Peyer's patch (tissue), 4 donors: ENCODE measurements at regions not wholly inside any gene's neighbourhood (a gene's known extent, or its start where the extent isn't known, plus 50 kb on each side); places are given as distances from the start of the nearest gene placed in this dataset.

Experiments
- DNase-seq, 3 donors: peaks; one replicate each; pipeline ENCODE4 v3.0.0-alpha.2; 2017 to 2019
- H3K27ac ChIP-seq, 4 donors: fragments of 200-600 bp; sonication (generic); one replicate each; pipeline ENCODE4 v1.5.1; 2016 to 2019
- H3K27me3 ChIP-seq, 2 donors: fragments of 200-600 bp; sonication (generic); one replicate each; pipeline ENCODE4 v1.5.1; 2019
- H3K36me3 ChIP-seq, 3 donors: fragments of 200-600 bp; sonication (generic); one replicate each; pipeline ENCODE4 v1.5.1; 2016 to 2019
- H3K4me1 ChIP-seq, 4 donors: fragments of 200-600 bp; sonication (generic); one replicate each; pipeline ENCODE4 v1.5.1; 2016 to 2019
- H3K4me3 ChIP-seq, 4 donors: fragments of 200-600 bp; sonication (generic); 1 replicate in 3 of 4; 2 replicates in 1 of 4; pipeline ENCODE4 v1.5.1; 2016 to 2019; ENCODE audit warnings: mild to moderate bottlenecking in 1 of 4
- H3K9me3 ChIP-seq, 4 donors: fragments of 200-600 bp; sonication (generic); one replicate each; pipeline ENCODE4 v1.5.1; 2016 to 2019; ENCODE audit warnings: mild to moderate bottlenecking in 1 of 4
- CTCF ChIP-seq, 6 experiments: fragments of 450-650 bp in 4 of 6; fragments of 200-600 bp in 2 of 6; sonication (generic) in 1 of 6; IDR thresholded peaks; one replicate each; pipeline ENCODE4 v1.5.1; 2017 to 2019; ENCODE audit warnings: antibody characterized with exemption in 6 of 6, mild to moderate bottlenecking in 3 of 6, moderate library complexity in 1 of 6
- POLR2A ChIP-seq, 2 donors: fragments of 450-650 bp; IDR thresholded peaks; one replicate each; pipeline ENCODE4 v1.5.1; 2017; ENCODE audit warnings: antibody characterized with exemption in 2 of 2, mild to moderate bottlenecking in 2 of 2, moderate library complexity in 2 of 2

DNA sequence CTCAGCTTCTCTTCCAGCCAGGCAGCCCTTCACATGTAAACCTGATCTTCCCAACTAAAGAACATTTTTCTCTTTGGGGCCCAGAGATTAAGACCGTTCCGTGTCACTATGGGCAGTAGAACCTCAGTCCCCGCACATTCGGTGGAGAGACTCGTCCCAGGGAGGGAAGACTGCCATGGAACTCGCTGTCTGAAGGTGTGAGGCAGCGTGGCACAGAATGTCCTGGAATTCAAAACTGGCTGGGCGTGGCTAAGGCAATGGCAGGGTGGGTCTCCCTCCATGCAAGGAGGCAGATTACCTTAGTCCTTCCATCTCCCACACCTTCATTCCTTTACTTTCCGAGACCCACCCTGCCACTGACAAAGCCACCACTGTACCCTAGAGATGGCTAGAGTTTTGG is 57.4 kb upstream of the ZNF354A start:
- no peaks in the 10 kb centered on the region for H3K9me3 ChIP-seq
- H3K36me3 ChIP-seq = no peaks in the 10 kb centered on the region
- no peak overlapping the region for H3K4me3 ChIP-seq
- H3K4me1 ChIP-seq = no peaks in the 10 kb centered on the region
- no peaks in the 10 kb centered on the region for H3K27me3 ChIP-seq
- no peak for TF ChIP-seq CTCF (IDR thresholded peaks at IDR 0.05)
- TF ChIP-seq POLR2A (IDR thresholded peaks at IDR 0.05) = no peak
- H3K27ac ChIP-seq = no peak overlapping the region
- no peak for DNase-seq

- no peaks in the 10 kb centered on the region for H3K4me1 ChIP-seq
- no peak overlapping the region for H3K27ac ChIP-seq
- no peaks in the 10 kb centered on the region for H3K9me3 ChIP-seq
- no peaks in the 10 kb centered on the region for H3K36me3 ChIP-seq
- H3K27me3 ChIP-seq = no peaks in the 10 kb centered on the region
- no peak for DNase-seq
- no peak overlapping the region for H3K4me3 ChIP-seq
- TF ChIP-seq CTCF (IDR thresholded peaks at IDR 0.05) = no peak
These were observed 56.5 kb upstream of the ZNF354A start for GRCh38 chr5:178786859-178787499.

DNA sequence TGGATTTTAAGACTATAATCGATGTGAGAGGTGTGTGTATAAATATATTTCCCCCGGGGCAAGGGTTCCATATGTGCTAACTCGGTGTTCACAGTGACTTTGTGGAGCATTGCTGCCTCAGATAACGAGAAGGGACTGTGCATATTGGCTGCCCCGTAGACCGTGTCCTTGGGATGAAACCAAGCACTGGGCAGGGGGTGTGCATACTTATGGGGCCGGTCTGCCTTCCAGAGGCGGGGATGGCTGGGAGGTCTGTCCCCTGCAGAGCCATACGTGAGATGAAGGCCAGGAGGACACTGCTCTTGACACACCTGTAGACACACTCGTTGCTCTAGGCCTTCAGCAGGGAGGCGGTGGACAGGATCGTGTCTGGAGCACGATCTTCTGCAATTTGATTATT is 56.0 kb upstream of the ZNF354A start:
- H3K27me3 ChIP-seq = no peaks in the 10 kb centered on the region
- TF ChIP-seq POLR2A (IDR thresholded peaks at IDR 0.05) = no peak
- no peak for TF ChIP-seq CTCF (IDR thresholded peaks at IDR 0.05)
- H3K4me1 ChIP-seq = no peaks in the 10 kb centered on the region
- no peaks in the 10 kb centered on the region for H3K9me3 ChIP-seq
- DNase-seq = no peak
- H3K36me3 ChIP-seq = no peaks in the 10 kb centered on the region
- H3K27ac ChIP-seq = no peak overlapping the region
- H3K4me3 ChIP-seq = no peak overlapping the region

GRCh38 chr5:178785999-178786398 is 55.5 kb upstream of the ZNF354A start:
- DNase-seq = peak in 1 of 3 donors; percentile 11
- Histone ChIP-seq H3K27me3 (no peaks in the 10 kb centered on the region), H3K4me3 (no peak overlapping the region), H3K9me3 (no peaks in the 10 kb centered on the region), H3K36me3 (no peaks in the 10 kb centered on the region), H3K4me1 (no peaks in the 10 kb centered on the region), H3K27ac (no peak overlapping the region)
- TF ChIP-seq POLR2A (IDR thresholded peaks at IDR 0.05) (no peak), CTCF (IDR thresholded peaks at IDR 0.05) (no peak)

- DNase-seq = no peak
- no peaks in the 10 kb centered on the region for H3K4me1 ChIP-seq
- no peak for TF ChIP-seq CTCF (IDR thresholded peaks at IDR 0.05)
- H3K27me3 ChIP-seq = no peaks in the 10 kb centered on the region
- no peaks in the 10 kb centered on the region for H3K9me3 ChIP-seq
- H3K36me3 ChIP-seq = no peaks in the 10 kb centered on the region
- H3K27ac ChIP-seq = no peak overlapping the region
- no peak overlapping the region for H3K4me3 ChIP-seq
These were observed 53.9 kb upstream of the ZNF354A start for GRCh38 chr5:178784391-178784790.

DNA sequence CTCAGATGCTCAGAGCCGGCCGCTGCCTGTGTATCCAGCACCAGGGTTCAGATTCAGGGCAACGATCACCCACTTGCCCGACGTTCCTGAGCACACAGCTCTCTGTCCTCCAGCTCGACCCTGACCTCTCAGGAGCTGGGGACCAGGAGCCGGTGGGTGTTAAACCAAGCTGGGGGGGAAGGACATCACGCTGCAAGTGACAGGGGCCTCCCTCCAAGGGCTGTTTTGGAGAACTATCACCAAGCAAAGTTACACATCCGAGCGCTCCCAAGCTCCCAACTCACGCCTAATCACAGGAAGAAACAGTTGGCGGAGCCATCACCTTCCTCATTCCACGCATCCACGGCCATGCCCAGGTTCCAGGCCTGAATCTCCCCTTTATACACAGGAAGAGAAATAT is 51.5 kb upstream of the ZNF354A start:
- Histone ChIP-seq H3K27me3 (no peaks in the 10 kb centered on the region), H3K36me3 (no peaks in the 10 kb centered on the region), H3K4me3 (no peak overlapping the region), H3K4me1 (no peaks in the 10 kb centered on the region), H3K9me3 (no peaks in the 10 kb centered on the region), H3K27ac (no peak overlapping the region)
- no peak for TF ChIP-seq POLR2A (IDR thresholded peaks at IDR 0.05)
- no peak for DNase-seq
